Effector CD8-positive, alpha-beta T cell (primary cell): ENCODE measurements at regions not wholly inside any gene's neighbourhood (a gene's known extent, or its start where the extent isn't known, plus 50 kb on each side); places are given as distances from the start of the nearest gene placed in this dataset.
"Not testable (repeated sequence)": the region's sequence is repeated elsewhere in the genome, so short reads cannot be mapped to it uniquely, and the experiment has no call there.

Source experiments
- DNase-seq: peaks from one replicate; lab custom pipeline; 2025; lab: John Stamatoyannopoulos, UW

- DNase-seq: no peak
Observed at GRCh38 chr5:118371973-118372831, 616.1 kb downstream of the DTWD2 start.

- no peak for DNase-seq
Observed at GRCh38 chr5:118366429-118366828, 621.9 kb downstream of the DTWD2 start.

GRCh38 chr5:118365718-118366117 is 622.6 kb downstream of the DTWD2 start:
- no peak for DNase-seq

GRCh38 chr5:118354797-118355196 is 633.5 kb downstream of the DTWD2 start:
- no peak for DNase-seq

GRCh38 chr5:118353970-118354369 is 634.4 kb downstream of the DTWD2 start:
- DNase-seq: no peak

- DNase-seq: no peak
Observed at GRCh38 chr5:118336468-118336867, 651.9 kb downstream of the DTWD2 start.

GRCh38 chr5:118327389-118327788 is 661.0 kb downstream of the DTWD2 start:
- DNase-seq: no peak

- no peak for DNase-seq
Observed at GRCh38 chr5:118326481-118327045, 661.8 kb downstream of the DTWD2 start.

GRCh38 chr5:118325931-118326330 is 662.4 kb downstream of the DTWD2 start:
- no peak for DNase-seq

GRCh38 chr5:118323723-118324122 is 664.6 kb downstream of the DTWD2 start:
- not testable (repeated sequence) for DNase-seq

GRCh38 chr5:118321081-118321480 is 667.3 kb downstream of the DTWD2 start:
- DNase-seq: no peak

GRCh38 chr5:118320121-118320520 is 668.2 kb downstream of the DTWD2 start:
- DNase-seq: no peak

- no peak for DNase-seq
Observed at GRCh38 chr5:118314931-118315330, 673.4 kb downstream of the DTWD2 start.

GRCh38 chr5:118311103-118311819 is 677.1 kb downstream of the DTWD2 start:
- no peak for DNase-seq

- DNase-seq: no peak
Observed at GRCh38 chr5:118310401-118310800, 677.9 kb downstream of the DTWD2 start.

GRCh38 chr5:118303296-118303695 is 685.1 kb downstream of the DTWD2 start:
- no peak for DNase-seq

- DNase-seq: no peak
Observed at GRCh38 chr5:118302786-118303185, 685.6 kb downstream of the DTWD2 start.

- DNase-seq: no peak
Observed at GRCh38 chr5:118301696-118302095, 686.7 kb downstream of the DTWD2 start.

GRCh38 chr5:118295045-118295444 is 693.3 kb downstream of the DTWD2 start:
- no peak for DNase-seq

GRCh38 chr5:118293378-118293777 is 695.0 kb downstream of the DTWD2 start:
- DNase-seq: no peak

- DNase-seq: no peak
Observed at GRCh38 chr5:118290204-118290603, 698.1 kb downstream of the DTWD2 start.

GRCh38 chr5:118284230-118284629 is 704.1 kb downstream of the DTWD2 start:
- not testable (repeated sequence) for DNase-seq
